DMS79 treated with DMSO at 0.1 percent for 48 hours (cell line): ENCODE measurements at regions not wholly inside any gene's neighbourhood (a gene's known extent, or its start where the extent isn't known, plus 50 kb on each side); places are given as distances from the start of the nearest gene placed in this dataset.
A peak's percentile ranks its signal among the peaks of the same experiment; 100 is the strongest.
"Not testable (repeated sequence)": the region's sequence is repeated elsewhere in the genome, so short reads cannot be mapped to it uniquely, and the experiment has no call there.

ENCODE experiments used
- DNase-seq: peaks from one replicate; lab custom pipeline; 2025; lab: John Stamatoyannopoulos, UW

DNA sequence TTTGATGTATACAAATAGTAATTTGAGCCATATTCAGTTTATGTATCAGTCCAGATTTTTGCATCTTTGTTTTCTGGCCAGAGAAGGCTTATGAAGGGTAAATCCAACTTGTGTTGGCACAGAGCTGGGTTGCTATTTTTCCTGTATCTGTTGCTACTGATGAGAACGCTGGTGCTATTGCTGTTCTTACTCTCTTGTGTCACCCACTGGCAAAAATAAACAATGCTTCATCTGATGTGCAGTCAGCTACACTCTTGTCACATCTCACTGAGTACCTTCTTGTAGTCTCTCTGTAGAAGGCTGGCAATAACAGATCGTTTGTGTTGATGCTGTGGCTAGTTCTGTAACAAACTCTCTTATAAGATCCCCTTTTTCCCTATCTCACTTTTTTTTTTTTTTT lies 323.4 kb downstream of the CDH19 start:
- no peak for DNase-seq

DNA sequence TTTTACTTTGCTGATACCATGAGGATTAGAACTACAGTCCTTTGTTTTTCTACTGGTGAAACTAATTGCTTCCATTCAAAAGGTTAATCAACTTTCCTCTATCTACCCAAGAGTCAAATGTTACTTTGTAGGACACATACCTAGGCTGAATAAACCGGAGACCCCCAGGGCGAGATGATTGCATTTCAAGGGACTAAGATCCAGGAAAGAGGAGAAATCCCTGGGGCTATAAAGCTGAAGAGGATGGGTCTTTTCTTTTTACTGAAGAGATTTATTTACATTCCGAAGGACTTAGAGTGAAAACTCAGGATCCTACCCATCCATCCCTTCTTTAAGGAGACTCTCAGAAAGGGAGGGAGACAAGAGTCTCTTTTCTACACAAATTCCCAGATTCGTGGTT lies 331.9 kb downstream of the CDH19 start:
- no peak for DNase-seq

DNA sequence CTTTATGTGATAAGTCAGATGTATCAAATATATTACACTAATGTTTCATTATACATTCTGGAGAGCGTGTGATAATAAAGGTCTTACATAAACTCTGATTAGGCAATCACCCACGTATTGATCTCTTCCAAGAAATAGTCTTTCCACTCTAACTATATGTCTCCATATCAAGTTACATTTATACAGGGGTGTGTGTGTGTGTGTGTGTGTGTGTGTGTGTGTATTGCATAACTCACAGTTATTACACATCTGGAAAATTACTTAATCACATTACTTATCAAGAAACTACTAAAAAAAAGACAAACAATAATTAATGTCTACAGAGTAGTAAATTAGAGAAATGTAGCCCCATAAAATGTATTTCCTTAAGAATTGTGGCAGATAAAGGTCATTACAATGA lies 339.8 kb downstream of the CDH19 start:
- DNase-seq: no peak

DNA sequence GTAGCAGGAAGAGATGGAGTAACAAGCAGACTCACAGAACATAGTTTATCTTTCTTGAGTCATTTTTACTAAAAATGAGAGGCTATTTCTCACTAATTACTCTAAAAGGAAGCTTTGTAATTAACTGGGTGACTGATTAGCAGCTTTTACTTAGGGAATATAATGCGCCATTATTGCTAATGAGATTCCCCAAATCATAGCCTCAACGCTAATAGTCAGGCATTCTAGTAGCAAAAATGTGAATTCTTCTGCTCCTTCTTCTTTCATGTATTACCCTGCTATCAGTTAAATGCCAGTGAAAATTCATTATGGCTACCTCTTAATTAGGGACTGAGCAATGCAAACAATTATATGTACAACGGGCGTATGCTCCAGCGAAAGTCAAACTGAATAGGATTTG lies 349.8 kb downstream of the CDH19 start:
- DNase-seq: no peak

DNA sequence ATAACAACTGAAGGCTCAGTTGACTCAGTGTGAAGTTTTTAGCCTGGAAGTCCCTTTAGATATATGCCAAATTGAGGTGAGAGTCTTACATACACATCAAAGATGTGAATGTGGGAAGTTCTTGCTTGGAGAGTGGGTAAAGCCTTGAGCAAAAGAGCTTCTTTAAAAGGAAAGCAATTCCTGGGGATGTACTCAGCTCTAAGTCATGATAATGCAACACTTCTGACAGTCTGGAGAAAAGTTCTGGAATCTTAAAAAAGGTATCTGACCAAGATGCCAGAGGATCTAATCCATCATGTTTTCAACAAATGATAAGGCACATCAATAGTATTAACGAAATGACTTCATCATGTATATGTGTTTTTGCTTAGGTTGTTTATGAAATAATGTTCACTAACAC lies 351.2 kb downstream of the CDH19 start:
- no peak for DNase-seq

DNA sequence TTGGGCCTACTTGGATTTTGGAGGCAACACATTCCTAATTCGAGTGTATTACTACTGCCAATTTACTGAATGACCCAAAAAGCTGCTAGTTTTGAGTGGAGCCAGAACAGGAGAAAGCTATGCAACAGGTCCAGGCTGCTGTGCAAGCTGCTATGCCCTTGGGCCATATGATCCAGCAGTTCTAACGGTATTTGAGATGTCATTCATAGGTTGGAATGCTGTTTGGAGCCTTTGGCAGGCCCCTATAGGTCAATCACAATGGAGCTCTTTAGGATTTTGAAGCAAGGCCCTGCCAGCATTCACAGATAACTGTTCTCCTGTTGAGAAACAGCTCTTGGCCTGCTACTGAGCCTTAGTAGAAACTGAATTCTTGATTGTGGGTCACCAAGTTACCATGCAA lies 368.7 kb downstream of the CDH19 start:
- DNase-seq: no peak

DNA sequence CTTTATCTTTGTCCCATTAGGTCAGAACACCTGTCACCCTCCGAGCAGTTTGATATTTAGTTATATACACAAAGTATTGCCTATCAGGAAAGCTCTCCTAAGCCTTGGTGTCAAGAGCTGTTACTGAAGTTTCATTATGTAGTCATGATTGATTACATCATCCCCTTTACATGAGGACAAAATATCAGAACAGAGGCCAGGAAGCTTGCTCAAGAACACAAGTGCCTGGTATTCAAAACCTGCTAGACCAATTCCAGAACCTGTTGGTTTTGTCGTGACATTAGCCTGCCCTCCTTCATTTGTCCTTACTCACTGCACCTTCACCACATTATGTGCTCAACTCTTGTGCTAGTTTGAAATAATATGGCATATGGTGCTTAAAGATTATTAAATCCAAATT lies 377.1 kb downstream of the CDH19 start:
- no peak for DNase-seq

DNA sequence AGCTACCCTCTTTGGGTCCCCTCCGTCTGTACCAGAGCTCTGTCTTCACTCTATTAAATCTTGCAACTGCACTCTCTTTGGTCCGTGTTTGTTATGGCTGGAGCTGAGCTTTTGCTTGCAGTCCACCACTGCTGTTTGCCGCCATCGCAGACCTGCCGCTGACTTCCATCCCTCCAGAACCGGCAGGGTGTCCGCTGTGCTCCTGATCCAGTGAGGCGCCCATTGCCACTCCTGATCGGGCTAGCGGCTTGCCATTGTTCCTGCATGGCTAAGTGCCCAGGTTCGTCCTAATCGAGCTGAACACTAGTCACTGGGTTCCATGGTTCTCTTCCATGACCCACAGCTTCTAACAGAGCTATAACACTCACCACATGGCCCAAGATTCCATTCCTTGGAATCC lies 380.6 kb downstream of the CDH19 start:
- DNase-seq: not testable (repeated sequence)

DNA sequence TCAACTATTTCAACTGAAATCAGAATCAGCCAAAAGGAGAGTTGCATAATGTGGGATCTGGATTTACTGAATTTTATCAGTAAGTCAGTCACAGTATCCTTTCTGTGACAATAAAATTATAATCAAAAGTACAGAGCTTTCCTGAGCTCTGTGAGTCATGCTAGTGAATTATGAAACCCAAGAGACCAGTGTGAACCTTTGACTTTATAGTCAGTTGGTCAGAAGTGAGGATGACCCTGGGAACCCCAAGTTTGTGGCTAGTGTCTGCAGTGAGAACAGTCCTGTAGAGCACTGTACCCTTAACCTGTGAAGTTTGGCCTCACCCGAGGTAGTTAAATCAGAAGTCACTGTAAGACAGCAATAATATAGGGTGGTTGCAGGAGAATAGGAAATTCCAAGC lies 381.7 kb downstream of the CDH19 start:
- no peak for DNase-seq

DNA sequence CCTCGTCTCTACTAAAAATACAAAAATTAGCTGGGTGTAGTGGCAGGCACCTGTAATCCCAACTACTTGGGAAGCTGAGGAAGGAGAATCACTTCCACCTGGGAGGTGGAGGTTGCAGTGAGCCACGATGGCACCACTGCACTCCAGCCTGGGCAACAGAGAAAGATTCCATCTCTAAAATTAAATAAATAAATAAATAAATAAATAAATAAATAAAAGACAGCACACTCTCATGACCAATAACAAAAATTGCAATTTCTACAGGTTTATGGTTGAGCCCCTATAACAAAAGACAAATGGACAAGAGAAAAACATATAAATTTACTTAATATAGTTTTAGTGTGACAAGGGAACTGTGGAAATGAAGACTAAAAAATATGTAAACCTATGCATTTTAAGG lies 384.1 kb downstream of the CDH19 start:
- no peak for DNase-seq

DNA sequence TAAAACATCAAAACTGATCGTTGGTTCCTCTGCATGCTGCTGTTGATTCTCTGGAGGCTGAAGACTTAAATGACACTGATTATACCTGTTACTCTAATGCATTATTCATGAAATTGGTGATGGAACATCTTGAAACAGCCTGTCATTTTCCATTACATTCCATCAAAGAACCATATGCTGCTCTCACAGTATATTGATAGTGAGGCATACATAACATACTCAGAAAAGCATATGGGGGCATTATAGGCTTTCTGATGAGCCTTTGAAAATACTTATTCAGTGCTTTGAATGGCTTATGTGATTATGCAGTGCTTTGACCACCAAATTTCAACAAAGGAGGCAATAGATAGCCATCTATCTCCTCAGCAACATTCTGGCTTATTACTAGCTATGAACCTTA lies 392.1 kb downstream of the CDH19 start:
- no peak for DNase-seq

DNA sequence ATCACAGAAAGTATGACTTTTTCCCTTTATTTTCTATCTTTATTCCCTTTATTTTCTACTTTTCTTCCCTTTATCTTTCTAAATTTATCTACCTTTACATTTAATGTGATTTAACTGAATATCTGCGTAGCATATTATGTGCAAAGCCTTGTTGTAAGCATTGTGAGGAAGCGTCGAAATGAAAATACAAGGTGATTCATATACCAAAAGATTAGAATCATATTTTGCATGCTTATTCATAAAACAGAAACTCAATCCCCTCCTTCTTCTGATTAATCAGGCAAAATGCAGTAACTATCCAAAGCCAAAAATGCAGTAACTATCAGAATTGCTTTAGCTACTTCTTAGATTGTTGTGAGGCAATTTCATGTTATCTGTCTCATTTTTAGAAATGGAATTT lies 393.0 kb downstream of the CDH19 start:
- no peak for DNase-seq

DNA sequence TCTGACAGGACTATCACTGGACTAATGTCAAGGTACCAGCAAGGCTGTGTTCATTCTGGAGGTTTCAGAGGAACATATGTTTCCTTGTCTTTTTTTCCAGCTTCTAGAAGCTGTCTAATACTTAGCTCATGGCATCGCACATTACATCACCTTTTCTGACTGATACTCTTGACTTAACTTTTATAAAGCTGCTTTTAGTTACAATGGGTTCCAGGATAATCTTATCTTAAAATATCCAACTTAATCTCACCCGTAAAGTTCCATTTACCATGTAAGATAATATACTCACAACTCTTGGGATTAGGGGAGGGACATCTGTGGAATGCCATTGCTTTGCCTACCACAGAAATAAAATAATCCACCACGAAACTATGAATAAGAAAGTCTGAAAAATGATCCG lies 394.2 kb downstream of the CDH19 start:
- no peak for DNase-seq

DNA sequence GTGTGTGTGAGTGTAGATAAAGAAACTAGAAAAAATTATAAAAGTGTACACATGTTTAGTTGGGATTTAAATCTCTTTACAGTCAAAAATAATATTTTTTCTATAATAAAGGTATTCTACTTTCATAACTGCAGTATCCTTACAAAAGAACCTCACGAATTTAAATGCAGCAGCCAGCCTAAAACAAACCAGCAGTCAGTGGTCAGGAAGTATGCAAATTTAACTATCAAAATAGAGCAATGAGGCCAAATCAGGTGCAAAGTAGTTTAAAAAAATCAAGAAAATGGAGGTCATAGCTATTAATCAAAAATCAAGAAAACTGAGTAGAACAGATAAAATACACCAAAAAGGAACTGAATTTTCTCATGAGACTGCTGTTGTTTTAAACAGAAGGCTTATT lies 407.1 kb downstream of the CDH19 start:
- DNase-seq: no peak

DNA sequence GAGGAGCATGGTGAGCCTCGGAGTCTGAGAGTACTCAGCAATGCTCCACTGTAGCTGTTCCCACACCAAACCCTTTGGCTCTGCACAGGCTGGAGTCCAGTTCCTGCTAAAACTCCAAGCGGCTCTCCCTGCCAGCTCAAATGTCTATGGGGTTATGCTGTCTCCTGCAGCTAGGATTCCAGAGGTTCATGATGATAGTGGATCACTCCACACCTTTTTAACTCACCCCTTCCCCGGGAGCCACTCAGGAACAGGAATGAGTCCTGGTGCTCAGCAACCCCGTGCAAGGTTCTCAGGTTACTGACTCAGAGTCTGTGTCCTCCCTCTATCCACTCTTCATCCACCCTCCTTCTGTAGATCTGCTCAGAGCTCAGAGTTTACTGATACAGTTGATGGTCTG lies 410.0 kb downstream of the CDH19 start:
- DNase-seq: no peak

DNA sequence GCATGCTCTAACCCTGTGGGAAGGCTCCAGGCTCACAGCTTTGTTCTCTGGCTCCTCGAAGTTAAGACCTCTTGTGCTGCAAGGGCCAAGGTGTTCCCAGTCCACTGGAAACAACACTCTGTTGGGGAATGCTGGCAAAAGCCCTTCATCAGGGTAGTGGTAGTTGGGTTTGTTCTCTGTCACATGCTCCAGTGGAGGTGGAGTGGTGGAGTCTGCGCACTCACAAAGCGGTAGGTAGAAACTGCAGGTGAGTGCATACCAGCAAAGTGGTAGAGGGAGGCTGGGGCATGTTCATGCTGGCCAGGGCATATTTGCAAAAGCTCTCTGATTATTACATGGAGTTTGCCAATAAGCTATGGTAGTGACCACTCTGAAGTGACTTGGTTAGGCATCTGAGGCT lies 410.5 kb downstream of the CDH19 start:
- DNase-seq: no peak

DNA sequence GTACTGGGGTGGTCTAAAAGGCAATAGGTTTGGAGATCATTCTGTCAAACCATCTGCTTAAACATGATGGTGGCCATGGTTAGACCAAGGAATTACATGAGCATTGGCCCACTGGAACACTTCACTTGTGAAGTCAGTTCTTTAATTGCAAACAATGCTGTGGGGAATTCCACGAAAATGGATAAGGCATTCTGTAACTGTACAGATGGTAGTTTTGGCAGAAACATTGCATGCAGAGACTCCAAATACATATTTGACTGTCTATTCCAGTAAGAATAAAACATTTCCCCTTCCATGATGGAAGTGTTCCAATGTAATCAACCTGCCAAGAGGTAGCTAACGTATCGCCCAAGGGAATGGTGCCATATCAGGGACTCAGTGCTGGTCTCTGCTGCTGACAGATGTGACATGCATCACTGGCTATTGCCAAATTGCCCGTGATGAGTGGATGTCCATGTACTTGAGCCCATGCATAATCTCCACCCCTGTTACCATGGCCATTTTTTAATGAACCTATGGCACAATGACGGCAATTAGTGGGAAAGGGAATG lies 417.9 kb downstream of the CDH7 start:
- DNase-seq: peak; percentile 21

DNA sequence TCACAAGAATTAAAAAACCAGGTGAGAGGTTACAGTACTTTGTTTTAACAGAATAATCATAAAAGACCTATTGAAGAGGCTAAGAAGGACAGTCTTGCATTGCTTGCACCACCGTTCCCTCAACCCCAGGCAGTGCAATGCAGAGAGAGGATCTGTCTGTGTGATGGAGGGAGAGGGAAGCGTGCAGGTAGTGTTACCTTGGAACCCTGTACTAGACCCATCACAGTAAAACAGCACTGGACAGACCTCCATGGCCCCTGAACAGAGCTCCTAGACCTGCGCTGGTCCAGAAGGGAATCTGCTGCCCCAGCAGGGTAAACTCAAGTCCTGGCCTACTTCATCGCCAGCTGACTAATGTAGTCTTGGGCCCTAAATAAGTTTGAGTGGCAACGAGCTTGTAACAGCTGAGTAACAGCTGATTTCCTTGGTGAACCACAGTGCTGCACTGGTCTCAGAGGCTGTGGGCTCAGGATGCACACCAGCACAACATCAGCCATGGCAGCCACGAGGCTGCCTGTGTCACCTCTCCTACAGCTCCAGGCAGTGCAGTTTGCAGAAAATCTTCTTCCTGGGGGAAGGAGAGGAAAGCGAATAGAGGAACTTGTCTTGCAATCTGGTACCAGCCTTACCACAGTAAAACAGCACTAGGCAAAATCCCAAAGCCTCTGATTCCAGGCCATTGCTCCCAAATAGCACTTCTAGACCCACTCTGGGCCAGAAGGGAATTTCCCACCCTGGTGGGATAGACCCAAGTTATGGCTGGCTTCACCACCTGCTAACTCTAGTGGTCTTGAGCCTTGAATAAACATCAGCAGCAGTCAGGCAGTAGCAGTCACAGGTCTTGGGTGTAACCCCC lies 417.2 kb downstream of the CDH7 start:
- DNase-seq: no peak

DNA sequence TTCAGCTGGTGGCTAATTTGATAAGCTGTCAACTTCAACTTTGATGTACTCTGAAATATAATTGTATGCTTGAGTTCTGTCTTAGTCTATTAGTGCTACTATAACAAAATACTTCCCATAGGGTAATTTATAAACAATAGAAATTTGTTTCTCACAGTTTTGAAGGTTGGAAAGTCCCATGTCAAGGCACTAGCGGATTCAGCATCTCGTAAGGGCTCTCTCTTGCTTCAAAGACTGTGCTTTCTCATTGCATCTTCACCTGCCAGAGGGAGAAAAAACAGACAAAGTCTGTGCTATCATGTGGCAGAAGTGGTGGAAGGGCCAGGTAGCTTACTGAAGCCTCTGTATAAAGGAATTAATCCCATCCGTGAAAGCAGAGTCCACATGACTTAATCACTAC lies 409.2 kb downstream of the CDH7 start:
- no peak for DNase-seq

DNA sequence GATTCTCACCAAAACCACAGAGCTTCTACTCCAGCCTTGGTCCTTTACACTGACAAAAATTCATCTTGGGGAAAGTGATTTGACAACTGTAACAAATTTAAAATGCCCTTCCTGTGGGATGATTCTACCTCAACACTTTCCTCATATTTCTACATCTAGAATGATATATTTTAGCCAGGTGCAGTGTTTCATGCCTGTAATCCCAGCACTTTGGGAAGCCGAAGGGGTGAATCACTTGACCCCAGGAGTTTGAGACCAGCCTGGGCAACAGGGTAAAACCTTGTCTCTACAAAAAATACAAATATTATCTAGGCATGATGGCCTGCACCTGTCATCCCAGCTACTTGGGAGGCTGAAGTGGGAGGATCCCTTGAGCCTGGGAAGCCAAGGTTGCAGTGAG lies 408.6 kb downstream of the CDH7 start:
- DNase-seq: no peak

DNA sequence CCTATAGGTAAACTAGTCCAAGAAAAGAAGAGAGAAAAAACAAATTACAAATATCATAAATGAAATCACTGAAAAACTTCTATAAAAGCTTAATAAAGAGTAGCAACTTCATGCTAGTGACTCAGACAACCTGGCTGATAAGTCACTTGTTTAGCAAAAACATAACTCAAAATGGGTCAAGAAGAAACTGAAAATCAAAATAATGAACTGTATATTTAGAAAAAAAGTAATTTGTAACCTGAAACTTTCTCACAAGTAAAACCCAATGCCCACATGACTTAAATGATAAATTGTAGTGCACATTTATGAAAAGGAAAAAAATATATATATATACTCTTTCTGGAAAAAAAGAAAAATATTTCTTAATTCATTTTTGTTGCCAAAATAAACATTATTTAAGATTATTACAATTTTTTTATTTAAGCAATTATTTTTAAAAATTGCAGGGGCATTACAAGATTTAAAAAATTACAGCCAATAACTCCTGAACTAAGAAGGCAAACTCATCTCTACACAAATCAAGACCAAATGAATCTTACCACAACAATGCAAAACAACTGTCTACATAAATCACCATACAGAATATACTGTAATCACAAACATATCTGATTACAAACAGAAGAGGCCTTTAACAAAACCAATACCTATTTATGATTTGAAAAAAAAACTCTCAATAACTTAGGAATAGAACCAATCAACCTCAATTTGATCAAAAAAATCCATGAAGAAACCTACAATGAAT lies 406.3 kb downstream of the CDH7 start:
- no peak for DNase-seq

DNA sequence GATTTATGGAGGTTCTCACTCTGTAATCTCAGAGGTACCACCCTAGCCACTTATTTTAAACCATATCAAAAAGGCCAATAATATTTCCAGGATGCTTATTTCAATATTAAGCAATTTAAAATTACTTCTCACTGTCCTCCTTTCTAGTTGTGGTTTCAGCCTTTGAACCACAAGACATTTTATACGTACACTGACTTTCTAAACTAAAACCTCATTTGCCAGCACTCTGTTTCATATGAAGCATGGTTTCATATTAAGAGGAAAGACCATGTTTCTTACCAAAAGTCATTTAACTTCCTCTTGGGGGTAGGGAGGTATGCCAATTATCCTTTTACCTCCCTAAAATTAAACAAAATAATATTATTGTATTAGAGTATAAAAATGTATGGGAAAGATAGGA lies 399.8 kb downstream of the CDH7 start:
- no peak for DNase-seq

DNA sequence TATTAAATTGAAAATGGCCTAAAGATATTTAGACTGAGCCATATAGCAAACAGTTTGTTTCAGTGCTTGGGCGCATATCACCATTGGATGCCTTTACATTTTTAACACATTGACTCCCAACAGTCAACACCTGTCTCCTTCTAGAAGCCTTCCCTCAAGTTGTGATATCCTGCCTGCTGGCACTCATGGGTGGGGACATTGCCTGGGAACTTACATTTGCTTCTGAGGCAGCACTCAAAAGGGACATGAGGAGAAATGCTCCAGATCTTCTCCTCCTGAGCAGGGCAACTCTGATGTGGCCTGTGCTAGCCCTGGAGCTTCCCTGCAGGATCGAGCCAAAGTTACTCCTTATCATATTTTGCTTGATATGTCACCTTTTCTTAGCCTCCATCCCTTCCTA lies 392.2 kb downstream of the CDH7 start:
- DNase-seq: no peak
